ENCODE measurements at regions not wholly inside any gene's neighbourhood (a gene's known extent, or its start where the extent isn't known, plus 50 kb on each side); places are given as distances from the start of the nearest gene placed in this dataset.
"Not testable (repeated sequence)": the region's sequence is repeated elsewhere in the genome, so short reads cannot be mapped to it uniquely, and the experiment has no call there.

DNA sequence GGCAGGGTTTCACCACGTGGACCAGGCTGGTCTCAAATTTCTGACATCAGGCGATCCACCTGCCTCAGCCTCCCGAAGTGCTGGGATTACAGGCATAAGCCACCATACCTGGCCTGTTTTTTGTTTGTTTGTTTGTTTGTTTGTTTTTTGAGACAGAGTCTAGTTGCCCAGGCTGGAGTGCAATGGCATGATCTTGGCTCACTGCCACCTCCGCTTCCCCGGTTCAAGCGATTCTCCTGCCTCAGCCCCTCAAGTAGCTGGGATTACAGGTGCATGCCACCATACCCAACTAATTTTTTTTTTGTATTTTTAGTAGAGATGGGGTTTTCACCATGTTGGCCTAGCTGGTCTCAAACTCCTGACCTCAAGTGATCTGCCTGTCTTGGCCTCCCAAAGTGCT, 61.8 kb upstream of the SPDYE9 start:
- not testable (repeated sequence) for TF ChIP-seq CTCF (conservative IDR thresholded peaks at IDR 0.05); ZFX (IDR thresholded peaks at IDR 0.05)

All from C4-2B (cell line).